H9 (cell line): ENCODE measurements at regions not wholly inside any gene's neighbourhood (a gene's known extent, or its start where the extent isn't known, plus 50 kb on each side); places are given as distances from the start of the nearest gene placed in this dataset.

Experiments
- DNase-seq: peaks from one replicate; pipeline ENCODE4 v3.0.0-alpha.2; 2017
- H2AFZ ChIP-seq: one replicate; pipeline ENCODE4 v1.6.1; 2013; ENCODE audit warnings: mild to moderate bottlenecking, low read length, control low read depth, moderate library complexity
- H2AK5ac ChIP-seq: 2 replicates; pipeline ENCODE4 v1.6.1; 2013; ENCODE audit warnings: low read length, control low read depth, mixed read lengths; ENCODE audit not compliant: insufficient read length
- H2BK120ac ChIP-seq: one replicate; pipeline ENCODE4 v1.6.1; 2013; ENCODE audit warnings: low read depth, mild to moderate bottlenecking, low read length, control low read depth, inconsistent platforms; ENCODE audit not compliant: poor library complexity, severe bottlenecking
- H2BK12ac ChIP-seq: 2 replicates; pipeline ENCODE4 v1.6.1; 2013; ENCODE audit warnings: low read length, control low read depth, mixed read lengths, low read depth; ENCODE audit not compliant: insufficient read length
- H2BK15ac ChIP-seq: 2 replicates; pipeline ENCODE4 v1.6.1; 2013; ENCODE audit warnings: low read depth, low read length, control low read depth
- H2BK20ac ChIP-seq: one replicate; pipeline ENCODE4 v1.6.1; 2013; ENCODE audit warnings: low read depth, mild to moderate bottlenecking, low read length, control low read depth, inconsistent platforms; ENCODE audit not compliant: poor library complexity, severe bottlenecking
- H2BK5ac ChIP-seq: 2 replicates; pipeline ENCODE4 v1.6.1; 2013; ENCODE audit warnings: low read length, control low read depth, mixed read lengths; ENCODE audit not compliant: insufficient read length
- H3K14ac ChIP-seq: 2 replicates; pipeline ENCODE4 v1.6.1; 2013; ENCODE audit warnings: low read length, control low read depth; ENCODE audit not compliant: insufficient read depth
- H3K18ac ChIP-seq: 2 replicates; pipeline ENCODE4 v1.6.1; 2013; ENCODE audit warnings: low read depth, mild to moderate bottlenecking, mixed read lengths, low read length, control low read depth; ENCODE audit not compliant: insufficient read length
- H3K23ac ChIP-seq: 2 replicates; pipeline ENCODE4 v1.6.1; 2013; ENCODE audit warnings: low read length, control low read depth, mixed read lengths, low read depth; ENCODE audit not compliant: insufficient read length
- H3K23me2 ChIP-seq: 2 replicates; pipeline ENCODE4 v1.6.1; 2013; ENCODE audit warnings: low read depth, mild to moderate bottlenecking, mixed read lengths, low read length, control low read depth; ENCODE audit not compliant: insufficient read length, poor library complexity, severe bottlenecking
- H3K27ac ChIP-seq: 2 replicates; pipeline ENCODE4 v1.5.1; 2013; ENCODE audit warnings: low read length, control low read depth, mixed read lengths, low read depth; ENCODE audit not compliant: insufficient read length
- H3K27me3 ChIP-seq: 2 replicates; pipeline ENCODE4 v1.6.1; 2013; ENCODE audit warnings: low read length, control low read depth, inconsistent platforms; ENCODE audit not compliant: insufficient read depth
- H3K4ac ChIP-seq: 2 replicates; pipeline ENCODE4 v1.6.1; 2013; ENCODE audit warnings: low read depth, mild to moderate bottlenecking, control low read depth, inconsistent platforms, low read length, moderate library complexity
- H3K4me1 ChIP-seq: 2 replicates; pipeline ENCODE4 v1.6.1; 2013; ENCODE audit warnings: low read length, control low read depth, inconsistent platforms; ENCODE audit not compliant: insufficient read depth
- H3K4me2 ChIP-seq: 2 replicates; pipeline ENCODE4 v1.6.1; 2013; ENCODE audit warnings: low read length, control low read depth, mixed read lengths; ENCODE audit not compliant: insufficient read length, insufficient read depth
- H3K56ac ChIP-seq: 2 replicates; pipeline ENCODE4 v1.6.1; 2013; ENCODE audit warnings: low read depth, mild to moderate bottlenecking, mixed read lengths, low read length, control low read depth; ENCODE audit not compliant: insufficient read length
- H3K79me1 ChIP-seq: 2 replicates; pipeline ENCODE4 v1.6.1; 2013; ENCODE audit warnings: low read depth, mild to moderate bottlenecking, moderate library complexity, low read length, control low read depth, inconsistent platforms; ENCODE audit not compliant: insufficient read depth, poor library complexity, severe bottlenecking
- H3K79me2 ChIP-seq: 2 replicates; pipeline ENCODE4 v1.6.1; 2013; ENCODE audit warnings: low read length, control low read depth, inconsistent platforms; ENCODE audit not compliant: insufficient read depth
- H3K9ac ChIP-seq: 2 replicates; pipeline ENCODE4 v1.6.1; 2013; ENCODE audit warnings: low read length, control low read depth, mixed read lengths; ENCODE audit not compliant: insufficient read length; ENCODE audit errors: extremely low read depth
- H3K9me3 ChIP-seq: one replicate; pipeline ENCODE4 v1.6.1; 2013; ENCODE audit warnings: low read depth, low read length, inconsistent platforms; ENCODE audit not compliant: control insufficient read depth
- H3T11ph ChIP-seq: one replicate; pipeline ENCODE4 v1.6.1; 2013; ENCODE audit warnings: mild to moderate bottlenecking, low read length, control low read depth, inconsistent platforms
- H4K20me1 ChIP-seq: one replicate; pipeline ENCODE4 v1.6.1; 2013; ENCODE audit not compliant: control insufficient read depth, insufficient read length, insufficient read depth
- H4K5ac ChIP-seq: 2 replicates; pipeline ENCODE4 v1.6.1; 2013; ENCODE audit warnings: low read depth, mild to moderate bottlenecking, mixed read lengths, low read length, control low read depth; ENCODE audit not compliant: insufficient read length
- H4K8ac ChIP-seq: replicated peaks from 2 replicates; pipeline ENCODE4 v1.6.1; 2013; ENCODE audit warnings: low read length, control low read depth, mixed read lengths, low read depth; ENCODE audit not compliant: insufficient read length
- H4K91ac ChIP-seq: 2 replicates; pipeline ENCODE4 v1.6.1; 2013; ENCODE audit warnings: low read depth, mild to moderate bottlenecking, moderate library complexity, mixed read lengths, low read length, control low read depth; ENCODE audit not compliant: insufficient read length
- H3K27ac Mint-ChIP-seq, 3 experiments: 2 replicates in 2 of 3; 3 replicates in 1 of 3; pipeline ENCODE4 v1.8.0; 2020 to 2021; ENCODE audit warnings: mixed read lengths in 3 of 3, mild to moderate bottlenecking in 1 of 3, moderate library complexity in 1 of 3
- H3K27me3 Mint-ChIP-seq: 2 replicates; pipeline ENCODE4 v1.8.0; 2021; ENCODE audit warnings: low read depth, mild to moderate bottlenecking, moderate library complexity, mixed read lengths
- H3K36me3 Mint-ChIP-seq, 3 experiments: 2 replicates in 2 of 3; 3 replicates in 1 of 3; pipeline ENCODE4 v1.8.0; 2020 to 2021; ENCODE audit warnings: low read depth in 3 of 3, mixed read lengths in 3 of 3; ENCODE audit not compliant: insufficient read depth in 1 of 3
- H3K4me1 Mint-ChIP-seq, 2 experiments: 2 replicates each; pipeline ENCODE4 v1.8.0; 2020; ENCODE audit warnings: mixed read lengths in 2 of 2
- H3K4me3 Mint-ChIP-seq, 2 experiments: 2 replicates in 1 of 2; 3 replicates in 1 of 2; pipeline ENCODE4 v1.8.0; 2020 to 2021; ENCODE audit warnings: mild to moderate bottlenecking in 2 of 2, mixed read lengths in 2 of 2, moderate library complexity in 1 of 2
- H3K9me3 Mint-ChIP-seq, 2 experiments: 2 replicates in 1 of 2; 3 replicates in 1 of 2; pipeline ENCODE4 v1.8.0; 2020; ENCODE audit warnings: mild to moderate bottlenecking in 2 of 2, mixed read lengths in 2 of 2, moderate library complexity in 1 of 2
- WGBS: extraction: QIAGEN DNeasy Blood & Tissue Kit; methylation state at CpG from one replicate; pipeline ENCODE4 v1.1.7; 2013; ENCODE audit warnings: missing lambda C conversion rate, low lambda C conversion rate, mixed read lengths; ENCODE audit not compliant: insufficient read length; ENCODE audit errors: extremely low coverage; 5-methylcytosine and 5-hydroxymethylcytosine counted together
- TF ChIP-seq, protein P1 (sequence below): fragments of 200-600 bp; sonication (generic); conservative IDR thresholded peaks from 3 replicates; pipeline ENCODE4 v1.8.0; 2021; ENCODE audit warnings: antibody characterized with exemption, mild to moderate bottlenecking

DNA sequence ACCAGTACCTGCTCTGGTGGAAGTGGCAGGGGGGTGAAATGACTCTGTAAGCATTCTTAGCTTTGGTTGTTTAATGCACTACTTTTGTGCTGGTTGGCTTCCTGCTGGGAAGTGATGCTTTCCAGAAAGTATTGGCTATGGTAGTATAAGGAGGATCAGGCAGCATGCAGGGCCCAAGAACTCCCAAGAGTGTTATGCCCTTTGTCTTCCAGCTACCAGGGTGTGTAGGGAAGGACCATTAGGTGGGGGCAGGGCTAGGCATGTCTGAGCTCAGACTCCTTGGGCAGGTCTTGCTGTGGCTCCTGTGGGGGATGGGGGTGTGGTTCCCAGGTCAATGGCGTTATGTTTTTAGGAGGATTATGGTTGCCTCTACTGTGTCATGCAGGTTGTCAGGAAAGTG, 135.8 kb upstream of the TRPC7 start:
- peaks cover 43 to 49% of the 10 kb centered on the region in 2 experiments for H3K9me3 Mint-ChIP-seq
- Histone ChIP-seq H3K14ac (no peak overlapping the region), H2BK20ac (no peak overlapping the region), H3K4me1 (peaks cover 2% of the 10 kb centered on the region; the same call in 1 of the 2 replicates), H2BK5ac (no peak overlapping the region), H3K4me2 (no peak overlapping the region), H3K56ac (no peak overlapping the region), H3K18ac (no peak overlapping the region), H2BK120ac (no peak overlapping the region), H2AFZ (no peak overlapping the region), H3K9me3 (peaks cover 7% of the 10 kb centered on the region), H2BK15ac (no peak overlapping the region), H3K4ac (no peak overlapping the region), H2BK12ac (no peak overlapping the region), H3K23me2 (no peaks in the 10 kb centered on the region), H3K79me2 (no peaks in the 10 kb centered on the region), H2AK5ac (no peak overlapping the region), H3K27me3 (no peaks in the 10 kb centered on the region), H3K23ac (no peak overlapping the region), H3K79me1 (no peaks in the 10 kb centered on the region), H3K27ac (no peak overlapping the region), H3T11ph (no peak overlapping the region), H3K9ac (no peak overlapping the region), H4K91ac (no peak overlapping the region), H4K20me1 (no peaks in the 10 kb centered on the region), H4K5ac (no peak overlapping the region), H4K8ac (no peak overlapping the region)
- peaks cover 13 to 33% of the 10 kb centered on the region in 2 experiments for H3K4me1 Mint-ChIP-seq
- TF ChIP-seq, protein P1, sequence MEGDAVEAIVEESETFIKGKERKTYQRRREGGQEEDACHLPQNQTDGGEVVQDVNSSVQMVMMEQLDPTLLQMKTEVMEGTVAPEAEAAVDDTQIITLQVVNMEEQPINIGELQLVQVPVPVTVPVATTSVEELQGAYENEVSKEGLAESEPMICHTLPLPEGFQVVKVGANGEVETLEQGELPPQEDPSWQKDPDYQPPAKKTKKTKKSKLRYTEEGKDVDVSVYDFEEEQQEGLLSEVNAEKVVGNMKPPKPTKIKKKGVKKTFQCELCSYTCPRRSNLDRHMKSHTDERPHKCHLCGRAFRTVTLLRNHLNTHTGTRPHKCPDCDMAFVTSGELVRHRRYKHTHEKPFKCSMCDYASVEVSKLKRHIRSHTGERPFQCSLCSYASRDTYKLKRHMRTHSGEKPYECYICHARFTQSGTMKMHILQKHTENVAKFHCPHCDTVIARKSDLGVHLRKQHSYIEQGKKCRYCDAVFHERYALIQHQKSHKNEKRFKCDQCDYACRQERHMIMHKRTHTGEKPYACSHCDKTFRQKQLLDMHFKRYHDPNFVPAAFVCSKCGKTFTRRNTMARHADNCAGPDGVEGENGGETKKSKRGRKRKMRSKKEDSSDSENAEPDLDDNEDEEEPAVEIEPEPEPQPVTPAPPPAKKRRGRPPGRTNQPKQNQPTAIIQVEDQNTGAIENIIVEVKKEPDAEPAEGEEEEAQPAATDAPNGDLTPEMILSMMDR, result no peak
- no peak overlapping the region for H3K27ac Mint-ChIP-seq
- DNase-seq, result no peak
- H3K36me3 Mint-ChIP-seq, result peaks cover 38 to 50% (median 40%) of the 10 kb centered on the region in 3 experiments
- H3K4me3 Mint-ChIP-seq, result no peak overlapping the region
- H3K27me3 Mint-ChIP-seq, result peaks cover 4% of the 10 kb centered on the region; the same call in 1 of the 2 replicates
- no CpG with 5 or more reads among the region's 1 CpG for WGBS
